Esophagus muscularis mucosa (tissue), 3 donors: ENCODE measurements at regions not wholly inside any gene's neighbourhood (a gene's known extent, or its start where the extent isn't known, plus 50 kb on each side); places are given as distances from the start of the nearest gene placed in this dataset.

ENCODE experiments used
- EP300 ChIP-seq: sonication (generic); formaldehyde crosslinking; IDR thresholded peaks from one replicate; pipeline ENCODE4 v1.6.1; 2017; ENCODE audit warnings: antibody characterized with exemption
- TF ChIP-seq, protein P1 (sequence below), 3 experiments: fragments of 200-600 bp in 2 of 3; fragments of 450-650 bp in 1 of 3; sonication (generic) in 2 of 3; IDR thresholded peaks; one replicate each; pipeline ENCODE4 v1.5.1; 2017 to 2019; ENCODE audit warnings: antibody characterized with exemption in 3 of 3, mild to moderate bottlenecking in 2 of 3, moderate library complexity in 1 of 3

GRCh38 chr3:43968465-43968864 lies 273.2 kb upstream of the TOPAZ1 start:
- TF ChIP-seq, protein P1, sequence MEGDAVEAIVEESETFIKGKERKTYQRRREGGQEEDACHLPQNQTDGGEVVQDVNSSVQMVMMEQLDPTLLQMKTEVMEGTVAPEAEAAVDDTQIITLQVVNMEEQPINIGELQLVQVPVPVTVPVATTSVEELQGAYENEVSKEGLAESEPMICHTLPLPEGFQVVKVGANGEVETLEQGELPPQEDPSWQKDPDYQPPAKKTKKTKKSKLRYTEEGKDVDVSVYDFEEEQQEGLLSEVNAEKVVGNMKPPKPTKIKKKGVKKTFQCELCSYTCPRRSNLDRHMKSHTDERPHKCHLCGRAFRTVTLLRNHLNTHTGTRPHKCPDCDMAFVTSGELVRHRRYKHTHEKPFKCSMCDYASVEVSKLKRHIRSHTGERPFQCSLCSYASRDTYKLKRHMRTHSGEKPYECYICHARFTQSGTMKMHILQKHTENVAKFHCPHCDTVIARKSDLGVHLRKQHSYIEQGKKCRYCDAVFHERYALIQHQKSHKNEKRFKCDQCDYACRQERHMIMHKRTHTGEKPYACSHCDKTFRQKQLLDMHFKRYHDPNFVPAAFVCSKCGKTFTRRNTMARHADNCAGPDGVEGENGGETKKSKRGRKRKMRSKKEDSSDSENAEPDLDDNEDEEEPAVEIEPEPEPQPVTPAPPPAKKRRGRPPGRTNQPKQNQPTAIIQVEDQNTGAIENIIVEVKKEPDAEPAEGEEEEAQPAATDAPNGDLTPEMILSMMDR (IDR thresholded peaks at IDR 0.05): no peak
- no peak for TF ChIP-seq EP300
